ENCODE measurements at regions not wholly inside any gene's neighbourhood (a gene's known extent, or its start where the extent isn't known, plus 50 kb on each side); places are given as distances from the start of the nearest gene placed in this dataset.

DNA sequence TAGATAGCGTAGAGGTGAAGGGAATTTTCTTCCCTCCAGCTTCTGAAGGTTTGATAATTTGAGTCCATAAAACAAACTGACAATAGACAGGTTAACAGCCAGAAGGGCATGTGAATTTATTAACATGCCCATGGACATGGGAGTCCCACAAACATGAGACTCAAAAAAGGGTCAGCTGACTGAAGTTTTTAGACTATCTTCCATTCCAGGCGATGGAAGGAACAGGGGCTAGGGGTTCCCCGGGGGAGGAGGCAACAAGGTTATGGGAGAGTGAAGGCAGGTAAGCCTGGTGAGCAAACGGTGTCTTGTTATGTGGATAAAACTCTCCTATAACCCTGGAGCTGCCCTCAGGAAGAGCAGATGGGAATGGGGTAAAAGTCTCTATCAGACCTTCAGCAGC is 81.5 kb upstream of the SORBS2 start:
- H3K4me3 ChIP-seq (ENCODE audit: low read length), result no peak overlapping the region

DNA sequence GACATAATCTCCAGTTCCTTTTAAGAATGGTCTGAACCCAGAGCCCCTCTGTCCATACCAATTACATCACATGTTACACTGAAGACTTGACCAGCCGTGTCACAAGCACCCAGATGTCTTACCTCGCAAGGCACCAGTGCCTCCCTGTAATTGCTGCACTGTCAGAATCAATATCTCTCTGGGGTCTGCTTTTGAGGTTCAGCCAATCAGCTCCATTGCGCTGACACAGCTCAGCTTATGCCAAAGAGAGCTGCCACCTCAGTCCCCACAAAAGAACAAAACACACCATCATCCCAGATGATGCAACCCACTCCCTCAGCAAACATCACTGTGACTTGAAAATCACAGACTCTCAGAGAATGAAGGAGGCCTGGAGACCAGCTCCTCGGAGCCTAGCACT is 82.5 kb upstream of the SORBS2 start:
- H3K9ac ChIP-seq (ENCODE audit: low read length), result no peak overlapping the region
- no peaks in the 10 kb centered on the region for H3K79me2 ChIP-seq (replicated peaks; ENCODE audit: insufficient read depth, low read length)
- H3F3A ChIP-seq (ENCODE audit: insufficient read depth, low read length, poor library complexity, severe bottlenecking), result no peaks in the 10 kb centered on the region
- no peak overlapping the region for H3K4me2 ChIP-seq (ENCODE audit: low read length)
- no peaks in the 10 kb centered on the region for H3K9me3 ChIP-seq (ENCODE audit: low read length)
- H4K20me1 ChIP-seq (ENCODE audit: insufficient read depth), result no peaks in the 10 kb centered on the region
- no peak overlapping the region for H2AFZ ChIP-seq (ENCODE audit: low read depth, low read length)
- H3K27me3 ChIP-seq (ENCODE audit: insufficient read depth, low read depth, low read length), result no peaks in the 10 kb centered on the region
- TF ChIP-seq MXI1 (conservative IDR thresholded peaks at IDR 0.05; ENCODE audit: poor library complexity, severe bottlenecking), result no peak
- TF ChIP-seq TAF1 (IDR thresholded peaks at IDR 0.05; ENCODE audit: low read depth), result no peak
- TF ChIP-seq RAD21 (conservative IDR thresholded peaks at IDR 0.05), result no peak
- TF ChIP-seq, protein P1, sequence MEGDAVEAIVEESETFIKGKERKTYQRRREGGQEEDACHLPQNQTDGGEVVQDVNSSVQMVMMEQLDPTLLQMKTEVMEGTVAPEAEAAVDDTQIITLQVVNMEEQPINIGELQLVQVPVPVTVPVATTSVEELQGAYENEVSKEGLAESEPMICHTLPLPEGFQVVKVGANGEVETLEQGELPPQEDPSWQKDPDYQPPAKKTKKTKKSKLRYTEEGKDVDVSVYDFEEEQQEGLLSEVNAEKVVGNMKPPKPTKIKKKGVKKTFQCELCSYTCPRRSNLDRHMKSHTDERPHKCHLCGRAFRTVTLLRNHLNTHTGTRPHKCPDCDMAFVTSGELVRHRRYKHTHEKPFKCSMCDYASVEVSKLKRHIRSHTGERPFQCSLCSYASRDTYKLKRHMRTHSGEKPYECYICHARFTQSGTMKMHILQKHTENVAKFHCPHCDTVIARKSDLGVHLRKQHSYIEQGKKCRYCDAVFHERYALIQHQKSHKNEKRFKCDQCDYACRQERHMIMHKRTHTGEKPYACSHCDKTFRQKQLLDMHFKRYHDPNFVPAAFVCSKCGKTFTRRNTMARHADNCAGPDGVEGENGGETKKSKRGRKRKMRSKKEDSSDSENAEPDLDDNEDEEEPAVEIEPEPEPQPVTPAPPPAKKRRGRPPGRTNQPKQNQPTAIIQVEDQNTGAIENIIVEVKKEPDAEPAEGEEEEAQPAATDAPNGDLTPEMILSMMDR (IDR thresholded peaks at IDR 0.05; ENCODE audit: poor library complexity, severe bottlenecking), result no peak
- H3K9me2 ChIP-seq (ENCODE audit: insufficient read depth, low read length), result no peaks in the 10 kb centered on the region
- H3K36me3 ChIP-seq (ENCODE audit: insufficient read depth, low read length), result peaks cover 4% of the 10 kb centered on the region
- H3K4me3 ChIP-seq (ENCODE audit: low read length), result no peak overlapping the region
- H3K27ac ChIP-seq (ENCODE audit: low read length), result no peak overlapping the region

More for the DNA sequence above, 81.5 kb upstream of the SORBS2 start:
- no peaks in the 10 kb centered on the region for H4K20me1 ChIP-seq (ENCODE audit: insufficient read depth)
- H3F3A ChIP-seq (ENCODE audit: insufficient read depth, low read length, poor library complexity, severe bottlenecking), result no peaks in the 10 kb centered on the region
- H3K9me2 ChIP-seq (ENCODE audit: insufficient read depth, low read length), result no peaks in the 10 kb centered on the region
- no peaks in the 10 kb centered on the region for H3K27me3 ChIP-seq (ENCODE audit: insufficient read depth, low read depth, low read length)
- TF ChIP-seq, protein P1 (IDR thresholded peaks at IDR 0.05; ENCODE audit: poor library complexity, severe bottlenecking), result no peak
- TF ChIP-seq POLR2AphosphoS5 (IDR thresholded peaks at IDR 0.05) (no peak), RAD21 (conservative IDR thresholded peaks at IDR 0.05) (no peak), MXI1 (conservative IDR thresholded peaks at IDR 0.05; ENCODE audit: poor library complexity, severe bottlenecking) (no peak), TAF1 (IDR thresholded peaks at IDR 0.05; ENCODE audit: low read depth) (no peak), EZH2 (IDR thresholded peaks at IDR 0.05; ENCODE audit: borderline replicate concordance, insufficient read depth, low read length, poor library complexity, severe bottlenecking) (no peak), EP300 (conservative IDR thresholded peaks at IDR 0.05; ENCODE audit: poor library complexity, severe bottlenecking) (no peak), SMC3 (conservative IDR thresholded peaks at IDR 0.05; ENCODE audit: poor library complexity) (no peak)
- TF ChIP-seq, protein P2, sequence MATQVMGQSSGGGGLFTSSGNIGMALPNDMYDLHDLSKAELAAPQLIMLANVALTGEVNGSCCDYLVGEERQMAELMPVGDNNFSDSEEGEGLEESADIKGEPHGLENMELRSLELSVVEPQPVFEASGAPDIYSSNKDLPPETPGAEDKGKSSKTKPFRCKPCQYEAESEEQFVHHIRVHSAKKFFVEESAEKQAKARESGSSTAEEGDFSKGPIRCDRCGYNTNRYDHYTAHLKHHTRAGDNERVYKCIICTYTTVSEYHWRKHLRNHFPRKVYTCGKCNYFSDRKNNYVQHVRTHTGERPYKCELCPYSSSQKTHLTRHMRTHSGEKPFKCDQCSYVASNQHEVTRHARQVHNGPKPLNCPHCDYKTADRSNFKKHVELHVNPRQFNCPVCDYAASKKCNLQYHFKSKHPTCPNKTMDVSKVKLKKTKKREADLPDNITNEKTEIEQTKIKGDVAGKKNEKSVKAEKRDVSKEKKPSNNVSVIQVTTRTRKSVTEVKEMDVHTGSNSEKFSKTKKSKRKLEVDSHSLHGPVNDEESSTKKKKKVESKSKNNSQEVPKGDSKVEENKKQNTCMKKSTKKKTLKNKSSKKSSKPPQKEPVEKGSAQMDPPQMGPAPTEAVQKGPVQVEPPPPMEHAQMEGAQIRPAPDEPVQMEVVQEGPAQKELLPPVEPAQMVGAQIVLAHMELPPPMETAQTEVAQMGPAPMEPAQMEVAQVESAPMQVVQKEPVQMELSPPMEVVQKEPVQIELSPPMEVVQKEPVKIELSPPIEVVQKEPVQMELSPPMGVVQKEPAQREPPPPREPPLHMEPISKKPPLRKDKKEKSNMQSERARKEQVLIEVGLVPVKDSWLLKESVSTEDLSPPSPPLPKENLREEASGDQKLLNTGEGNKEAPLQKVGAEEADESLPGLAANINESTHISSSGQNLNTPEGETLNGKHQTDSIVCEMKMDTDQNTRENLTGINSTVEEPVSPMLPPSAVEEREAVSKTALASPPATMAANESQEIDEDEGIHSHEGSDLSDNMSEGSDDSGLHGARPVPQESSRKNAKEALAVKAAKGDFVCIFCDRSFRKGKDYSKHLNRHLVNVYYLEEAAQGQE (IDR thresholded peaks at IDR 0.05; ENCODE audit: borderline replicate concordance), result no peak
- no peak overlapping the region for H3K27ac ChIP-seq (ENCODE audit: low read length)
- peaks cover 4% of the 10 kb centered on the region for H3K36me3 ChIP-seq (ENCODE audit: insufficient read depth, low read length)
- no peak overlapping the region for H3K4me2 ChIP-seq (ENCODE audit: low read length)
- no peaks in the 10 kb centered on the region for H3K79me2 ChIP-seq (replicated peaks; ENCODE audit: insufficient read depth, low read length)
- H3K9ac ChIP-seq (ENCODE audit: low read length), result no peak overlapping the region
- H3K9me3 ChIP-seq (ENCODE audit: low read length), result no peaks in the 10 kb centered on the region
- no peak overlapping the region for H2AFZ ChIP-seq (ENCODE audit: low read depth, low read length)
